ENCODE measurements at regions not wholly inside any gene's neighbourhood (a gene's known extent, or its start where the extent isn't known, plus 50 kb on each side); places are given as distances from the start of the nearest gene placed in this dataset.

- DNase-seq (ENCODE audit: low read depth, low spot score), result no peak
- in situ Hi-C loops (cut with HindIII; ENCODE audit: low pct_unique_long_range_greater_than_20kb, low sequenced_read_pairs), result no loop called here
Observed at GRCh38 chrX:21056622-21057021, 317.6 kb upstream of the CNKSR2 start.

- no peak for DNase-seq (ENCODE audit: low read depth, low spot score)
- in situ Hi-C loops (cut with HindIII; ENCODE audit: low pct_unique_long_range_greater_than_20kb, low sequenced_read_pairs), result no loop called here
Observed at GRCh38 chrX:21047034-21047455, 327.2 kb upstream of the CNKSR2 start.

- DNase-seq (ENCODE audit: low read depth, low spot score), result no peak
- in situ Hi-C loops (cut with HindIII; ENCODE audit: low pct_unique_long_range_greater_than_20kb, low sequenced_read_pairs), result no loop called here
Observed at GRCh38 chrX:21014326-21014725, 359.9 kb upstream of the CNKSR2 start.

- DNase-seq (ENCODE audit: low read depth, low spot score), result no peak
- in situ Hi-C loops (cut with HindIII; ENCODE audit: low pct_unique_long_range_greater_than_20kb, low sequenced_read_pairs), result no loop called here
Observed at GRCh38 chrX:21004835-21005234, 369.4 kb upstream of the CNKSR2 start.

- in situ Hi-C loops (cut with HindIII; ENCODE audit: low pct_unique_long_range_greater_than_20kb, low sequenced_read_pairs), result no loop called here
- no peak for DNase-seq (ENCODE audit: low read depth, low spot score)
Observed at GRCh38 chrX:20995829-20996228, 378.4 kb upstream of the CNKSR2 start.

GRCh38 chrX:20989361-20989760 is 384.9 kb upstream of the CNKSR2 start:
- in situ Hi-C loops (cut with HindIII; ENCODE audit: low pct_unique_long_range_greater_than_20kb, low sequenced_read_pairs), result no loop called here

GRCh38 chrX:20988804-20989203 is 385.4 kb upstream of the CNKSR2 start:
- no peak for DNase-seq (ENCODE audit: low read depth, low spot score)
- in situ Hi-C loops (cut with HindIII; ENCODE audit: low pct_unique_long_range_greater_than_20kb, low sequenced_read_pairs), result no loop called here

More at GRCh38 chrX:20989361-20989760, 384.9 kb upstream of the CNKSR2 start:
- DNase-seq (ENCODE audit: low read depth, low spot score), result peak; percentile 24

- in situ Hi-C loops (cut with HindIII; ENCODE audit: low pct_unique_long_range_greater_than_20kb, low sequenced_read_pairs), result no loop called here
- DNase-seq (ENCODE audit: low read depth, low spot score), result no peak
Observed at GRCh38 chrX:20988118-20988517, 386.1 kb upstream of the CNKSR2 start.

- in situ Hi-C loops (cut with HindIII; ENCODE audit: low pct_unique_long_range_greater_than_20kb, low sequenced_read_pairs), result no loop called here
- DNase-seq (ENCODE audit: low read depth, low spot score), result no peak
Observed at GRCh38 chrX:20980426-20980825, 393.8 kb upstream of the CNKSR2 start.

- DNase-seq (ENCODE audit: low read depth, low spot score), result no peak
- in situ Hi-C loops (cut with HindIII; ENCODE audit: low pct_unique_long_range_greater_than_20kb, low sequenced_read_pairs), result no loop called here
Observed at GRCh38 chrX:20974326-20974725, 399.9 kb upstream of the CNKSR2 start.

GRCh38 chrX:20973038-20973437 is 401.2 kb upstream of the CNKSR2 start:
- DNase-seq (ENCODE audit: low read depth, low spot score), result no peak
- in situ Hi-C loops (cut with HindIII; ENCODE audit: low pct_unique_long_range_greater_than_20kb, low sequenced_read_pairs), result no loop called here

- in situ Hi-C loops (cut with HindIII; ENCODE audit: low pct_unique_long_range_greater_than_20kb, low sequenced_read_pairs), result no loop called here
- no peak for DNase-seq (ENCODE audit: low read depth, low spot score)
Observed at GRCh38 chrX:20971250-20971649, 403.0 kb upstream of the CNKSR2 start.

- in situ Hi-C loops (cut with HindIII; ENCODE audit: low pct_unique_long_range_greater_than_20kb, low sequenced_read_pairs), result no loop called here
- no peak for DNase-seq (ENCODE audit: low read depth, low spot score)
Observed at GRCh38 chrX:20969565-20969964, 404.7 kb upstream of the CNKSR2 start.

GRCh38 chrX:20968996-20969395 is 405.2 kb upstream of the CNKSR2 start:
- in situ Hi-C loops (cut with HindIII; ENCODE audit: low pct_unique_long_range_greater_than_20kb, low sequenced_read_pairs), result no loop called here

GRCh38 chrX:20967725-20968124 is 406.5 kb upstream of the CNKSR2 start:
- in situ Hi-C loops (cut with HindIII; ENCODE audit: low pct_unique_long_range_greater_than_20kb, low sequenced_read_pairs), result no loop called here
- no peak for DNase-seq (ENCODE audit: low read depth, low spot score)

More at GRCh38 chrX:20968996-20969395, 405.2 kb upstream of the CNKSR2 start:
- peak; percentile 37 for DNase-seq (ENCODE audit: low read depth, low spot score)

- in situ Hi-C loops (cut with HindIII; ENCODE audit: low pct_unique_long_range_greater_than_20kb, low sequenced_read_pairs), result no loop called here
- no peak for DNase-seq (ENCODE audit: low read depth, low spot score)
Observed at GRCh38 chrX:20965270-20966044, 408.8 kb upstream of the CNKSR2 start.

GRCh38 chrX:20954014-20954413 is 420.2 kb upstream of the CNKSR2 start:
- in situ Hi-C loops (cut with HindIII; ENCODE audit: low pct_unique_long_range_greater_than_20kb, low sequenced_read_pairs), result no loop called here
- no peak for DNase-seq (ENCODE audit: low read depth, low spot score)

GRCh38 chrX:20952180-20952579 is 422.0 kb upstream of the CNKSR2 start:
- DNase-seq (ENCODE audit: low read depth, low spot score), result no peak
- in situ Hi-C loops (cut with HindIII; ENCODE audit: low pct_unique_long_range_greater_than_20kb, low sequenced_read_pairs), result no loop called here

GRCh38 chrX:20951016-20951810 is 423.0 kb upstream of the CNKSR2 start:
- in situ Hi-C loops (cut with HindIII; ENCODE audit: low pct_unique_long_range_greater_than_20kb, low sequenced_read_pairs), result no loop called here
- DNase-seq (ENCODE audit: low read depth, low spot score), result no peak
